ENCODE measurements at regions not wholly inside any gene's neighbourhood (a gene's known extent, or its start where the extent isn't known, plus 50 kb on each side); places are given as distances from the start of the nearest gene placed in this dataset.
A peak's percentile ranks its signal among the peaks of the same experiment; 100 is the strongest.

GRCh38 chr21:24208562-24209260, 1398.6 kb downstream of the MRPL39 start:
- ATAC-seq (no peak), FAIRE-seq (no peak), DNase-seq (peak in 3 of 6 donors; percentile 22 to 52 (median 52))
- no peak overlapping the region for H3K27ac ChIP-seq
- H3K27me3 ChIP-seq, result peaks cover 0 to 4% (median 0%) of the 10 kb centered on the region in 4 donors
- H3K4me3 ChIP-seq, result no peak overlapping the region
- H3K9me3 ChIP-seq, result no peaks in the 10 kb centered on the region
- intact Hi-C loops (cut with DNase I), result no loop called here
- no peaks in the 10 kb centered on the region for H3K36me3 ChIP-seq
- 89 to 96% methylated on average over 48 to 54 of the region's 54 CpGs for WGBS, 2 donors
- H3K4me1 ChIP-seq, result no peaks in the 10 kb centered on the region
- no peak for TF ChIP-seq CTCF (IDR thresholded peaks at IDR 0.05)

- TF ChIP-seq CTCF (IDR thresholded peaks at IDR 0.05), result no peak
- Histone ChIP-seq H3K4me1 (no peaks in the 10 kb centered on the region), H3K27ac (no peak overlapping the region), H3K4me3 (no peak overlapping the region), H3K27me3 (peaks cover 0 to 4% (median 0%) of the 10 kb centered on the region in 4 donors), H3K36me3 (no peaks in the 10 kb centered on the region), H3K9me3 (no peaks in the 10 kb centered on the region)
- FAIRE-seq (no peak), DNase-seq (no peak), ATAC-seq (no peak)
- 31 to 37% methylated on average over 2 of the region's 2 CpGs for WGBS, 2 donors
- intact Hi-C loops (cut with DNase I), result no loop called here
These were observed 1402.0 kb downstream of the MRPL39 start for GRCh38 chr21:24205319-24205718.

- FAIRE-seq (no peak), ATAC-seq (no peak), DNase-seq (no peak)
- intact Hi-C loops (cut with DNase I), result no loop called here
- Histone ChIP-seq H3K4me3 (no peak overlapping the region), H3K9me3 (no peaks in the 10 kb centered on the region), H3K4me1 (no peaks in the 10 kb centered on the region), H3K27me3 (peaks cover 0 to 4% (median 0%) of the 10 kb centered on the region in 4 donors), H3K27ac (no peak overlapping the region), H3K36me3 (no peaks in the 10 kb centered on the region)
- 61 to 78% methylated on average over 6 of the region's 6 CpGs for WGBS, 2 donors
- TF ChIP-seq CTCF (IDR thresholded peaks at IDR 0.05), result no peak
These were observed 1402.6 kb downstream of the MRPL39 start for GRCh38 chr21:24204641-24205040.

GRCh38 chr21:24200052-24200451, 1407.2 kb downstream of the MRPL39 start:
- no peaks in the 10 kb centered on the region for H3K9me3 ChIP-seq
- intact Hi-C loops (cut with DNase I), result no loop called here
- FAIRE-seq (no peak), ATAC-seq (no peak), DNase-seq (no peak)
- 46 to 54% methylated on average over 2 of the region's 2 CpGs for WGBS, 2 donors
- H3K4me1 ChIP-seq, result no peaks in the 10 kb centered on the region
- no peak for TF ChIP-seq CTCF (IDR thresholded peaks at IDR 0.05)
- H3K36me3 ChIP-seq, result no peaks in the 10 kb centered on the region
- peaks cover 0 to 4% (median 0%) of the 10 kb centered on the region in 4 donors for H3K27me3 ChIP-seq
- H3K27ac ChIP-seq, result no peak overlapping the region
- no peak overlapping the region for H3K4me3 ChIP-seq

GRCh38 chr21:24197923-24198322, 1409.4 kb downstream of the MRPL39 start:
- Histone ChIP-seq H3K36me3 (no peaks in the 10 kb centered on the region), H3K4me1 (no peaks in the 10 kb centered on the region), H3K4me3 (no peak overlapping the region), H3K27ac (no peak overlapping the region), H3K9me3 (no peaks in the 10 kb centered on the region), H3K27me3 (no peaks in the 10 kb centered on the region)
- TF ChIP-seq CTCF (IDR thresholded peaks at IDR 0.05), result no peak
- FAIRE-seq (no peak), ATAC-seq (no peak), DNase-seq (no peak)
- intact Hi-C loops (cut with DNase I), result no loop called here

Measured in pancreas (tissue), 10 donors.